ACHN (cell line): ENCODE measurements at regions not wholly inside any gene's neighbourhood (a gene's known extent, or its start where the extent isn't known, plus 50 kb on each side); places are given as distances from the start of the nearest gene placed in this dataset.

ENCODE experiments used
- DNase-seq: peaks from one replicate; pipeline ENCODE4 v3.0.0-alpha.2; 2015
- in situ Hi-C: cut with HindIII; loops from 2 replicates; pipeline ENCODE4 v1.10.0; 2017; ENCODE audit warnings: low sequenced_read_pairs, low pct_ligation_motif_present, low pct_unique_long_range_greater_than_20kb

DNA sequence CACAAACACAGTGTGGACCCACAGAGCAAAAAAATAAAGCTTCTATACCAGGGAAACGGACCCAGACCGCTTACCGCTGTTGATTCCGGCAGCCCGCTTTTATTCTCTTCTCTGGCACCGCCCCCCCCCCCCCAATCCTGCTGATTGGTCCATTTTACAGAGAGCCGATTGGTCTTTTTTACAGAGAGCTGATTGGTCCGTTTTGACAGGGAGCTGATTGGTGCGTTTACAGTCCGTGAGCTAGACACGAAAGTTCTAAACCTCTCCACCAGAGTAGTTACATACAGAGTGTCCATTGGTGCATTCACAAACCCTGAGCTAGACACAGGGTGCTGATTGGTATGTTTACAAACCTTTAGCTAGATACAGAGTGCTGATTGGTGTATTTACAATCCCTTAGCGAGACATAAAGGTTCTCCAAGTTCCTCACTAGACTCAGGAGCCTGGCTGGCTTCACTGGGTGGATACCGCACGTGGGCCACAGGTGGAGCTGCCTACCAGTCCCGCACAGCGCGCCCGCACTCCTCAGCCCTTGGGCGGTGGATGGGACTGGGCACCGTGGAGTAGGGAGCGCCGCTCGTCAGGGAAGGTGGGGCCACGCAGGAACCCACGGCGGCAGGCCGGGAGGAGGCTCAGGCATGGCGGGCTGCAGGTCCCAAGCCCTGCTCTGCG is 92.4 kb downstream of the HAPSTR1 start:
- in situ Hi-C loops = no loop called here
- DNase-seq = no peak

DNA sequence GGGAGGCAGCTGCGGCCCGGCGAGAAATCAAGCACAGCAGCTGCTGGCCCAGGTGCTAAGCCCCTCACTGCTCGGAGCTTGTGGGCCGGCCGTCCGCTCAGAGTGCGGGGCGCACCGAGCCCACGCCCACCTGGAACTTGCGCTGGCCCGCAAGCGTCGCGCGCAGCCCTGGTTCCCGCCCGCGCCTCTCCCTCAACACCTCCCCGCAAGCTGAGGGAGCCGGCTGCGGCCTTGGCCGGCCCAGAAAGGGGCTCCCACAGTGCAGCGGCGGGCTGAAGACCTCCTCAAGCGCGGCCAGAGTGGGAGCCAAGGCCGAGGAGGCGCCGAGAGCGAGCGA is 92.9 kb downstream of the HAPSTR1 start:
- no peak for DNase-seq

GRCh38 chr16:9185381-9185780 is 93.9 kb downstream of the HAPSTR1 start:
- no peak for DNase-seq
- in situ Hi-C loops = no loop called here

More for the DNA sequence above, 92.9 kb downstream of the HAPSTR1 start:
- in situ Hi-C loops = no loop called here

DNA sequence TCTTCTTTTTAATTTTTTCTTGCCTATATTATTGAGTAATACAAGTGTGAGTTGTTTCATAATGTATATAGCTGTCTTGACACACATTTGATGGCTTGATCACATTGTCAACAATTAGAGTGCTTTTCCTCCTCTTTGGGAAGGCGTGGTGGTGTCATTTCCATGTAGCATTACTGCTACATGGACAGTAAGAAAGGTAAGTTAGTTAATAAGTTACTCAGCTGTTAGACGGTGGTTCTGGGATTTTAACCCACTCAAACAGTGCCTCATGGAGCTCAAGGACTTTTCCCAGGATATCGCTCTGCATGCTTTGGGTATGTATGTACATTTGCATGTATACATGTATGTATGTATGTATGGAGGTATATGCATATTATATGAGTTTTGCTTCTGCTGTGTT is 94.6 kb downstream of the HAPSTR1 start:
- in situ Hi-C loops = no loop called here
- DNase-seq = no peak

- in situ Hi-C loops = no loop called here
- no peak for DNase-seq
Measured at GRCh38 chr16:9188721-9189120, 97.3 kb downstream of the HAPSTR1 start.

DNA sequence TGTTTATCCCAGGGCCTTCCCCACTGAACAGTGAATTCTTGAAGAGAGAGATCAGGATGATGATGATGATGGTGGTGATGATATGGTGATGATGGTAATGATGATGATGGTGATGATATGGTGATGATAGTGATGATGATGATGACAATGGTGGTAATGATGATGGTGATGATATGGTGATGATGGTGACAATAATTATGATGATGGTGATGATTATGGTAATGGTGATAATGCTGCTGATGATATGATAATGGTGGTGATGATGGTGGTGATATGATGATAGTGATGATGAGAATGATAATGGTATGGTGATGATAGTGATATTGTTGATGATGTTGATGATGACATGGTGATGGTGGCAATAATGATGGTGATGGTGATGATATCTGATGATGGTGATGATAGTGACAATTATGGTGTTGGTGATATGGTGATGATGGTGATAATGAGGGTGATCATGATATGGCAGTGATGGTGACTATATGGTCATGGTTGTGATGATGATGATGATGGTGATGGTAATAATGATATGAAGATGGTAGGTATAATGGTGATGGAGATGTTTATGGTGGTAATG is 99.9 kb downstream of the HAPSTR1 start:
- no peak for DNase-seq
- in situ Hi-C loops = no loop called here

- in situ Hi-C loops = no loop called here
- DNase-seq = peak; percentile 34
Measured at GRCh38 chr16:9192746-9193145, 101.3 kb downstream of the HAPSTR1 start.

DNA sequence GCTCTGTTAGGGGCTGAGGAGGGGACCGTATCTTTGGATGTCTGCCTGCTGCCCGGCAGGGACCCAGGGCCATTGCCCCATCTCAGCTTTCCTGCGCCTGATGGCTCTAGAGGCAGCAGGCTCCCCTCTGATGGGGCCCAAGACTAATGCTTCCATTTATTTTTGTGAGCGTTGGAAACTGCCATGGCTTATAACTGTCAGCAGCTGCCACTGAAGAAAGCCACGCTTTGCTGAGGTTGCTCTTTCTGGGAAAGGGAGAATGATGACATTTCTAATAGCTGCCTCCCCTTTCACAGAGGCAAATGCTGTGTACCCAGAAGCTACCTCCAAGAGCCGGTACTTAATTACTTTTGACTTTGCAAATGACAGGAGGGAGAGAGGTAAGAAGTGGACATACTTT is 103.8 kb downstream of the HAPSTR1 start:
- DNase-seq = no peak
- in situ Hi-C loops = no loop called here

DNA sequence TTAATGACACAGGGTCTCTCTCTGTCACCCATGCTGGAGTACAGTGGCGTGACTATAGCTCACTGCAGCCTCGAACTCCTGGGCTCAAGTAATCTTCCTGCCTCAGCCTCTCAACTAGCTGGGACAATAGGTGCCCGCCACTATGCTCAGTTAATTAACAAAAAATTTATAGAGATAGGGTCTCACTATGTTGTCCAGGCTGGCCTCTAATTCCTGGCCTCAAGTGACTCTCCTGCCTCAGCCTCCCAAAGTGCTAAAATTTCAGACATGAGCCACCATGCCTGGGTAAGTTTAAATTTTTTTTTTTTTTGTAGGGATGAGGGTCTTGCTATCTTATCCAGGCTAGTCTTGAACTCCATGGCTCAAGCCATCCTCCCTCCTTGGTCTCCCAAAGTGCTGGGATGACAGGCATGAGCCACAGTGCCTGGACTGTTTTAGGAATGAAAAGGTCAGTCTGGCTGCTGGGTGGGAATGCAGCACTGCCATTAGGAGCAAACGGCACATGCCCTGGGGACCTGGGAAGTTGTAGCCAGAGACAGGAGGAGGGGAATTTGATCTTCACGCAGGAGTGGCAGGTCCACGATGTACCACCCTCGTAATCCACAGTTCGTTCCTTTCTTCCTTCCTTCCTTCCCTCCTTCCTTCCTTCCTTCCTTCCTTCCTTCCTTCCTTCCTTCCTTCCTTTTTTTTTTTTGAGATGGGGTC is 106.7 kb downstream of the HAPSTR1 start:
- in situ Hi-C loops = no loop called here

GRCh38 chr16:9199311-9199710 is 107.9 kb downstream of the HAPSTR1 start:
- DNase-seq = no peak
- in situ Hi-C loops = no loop called here

More for the DNA sequence above, 106.7 kb downstream of the HAPSTR1 start:
- DNase-seq = no peak

DNA sequence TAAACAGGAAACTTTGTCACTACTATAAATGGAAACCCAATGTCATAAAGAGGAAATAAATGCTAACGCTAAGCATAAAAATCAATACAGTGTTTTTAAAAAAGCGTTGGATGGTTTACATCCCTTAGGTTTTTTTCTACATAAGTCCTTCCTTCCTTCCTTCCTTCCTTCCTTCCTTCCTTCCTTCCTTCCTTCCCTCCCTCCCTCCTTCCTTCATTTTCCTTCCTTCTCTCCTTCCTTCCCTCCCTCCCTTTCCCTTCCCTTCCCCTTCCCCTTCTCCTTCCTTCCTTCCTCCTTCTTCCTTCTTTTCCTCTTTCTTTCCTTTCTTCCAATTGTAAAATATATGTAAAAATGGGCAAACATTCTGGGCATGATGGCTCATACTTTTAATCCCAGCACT is 108.3 kb downstream of the HAPSTR1 start:
- no peak for DNase-seq
- in situ Hi-C loops = no loop called here

GRCh38 chr16:9203956-9204355 is 112.5 kb downstream of the HAPSTR1 start:
- in situ Hi-C loops = no loop called here
- DNase-seq = no peak

DNA sequence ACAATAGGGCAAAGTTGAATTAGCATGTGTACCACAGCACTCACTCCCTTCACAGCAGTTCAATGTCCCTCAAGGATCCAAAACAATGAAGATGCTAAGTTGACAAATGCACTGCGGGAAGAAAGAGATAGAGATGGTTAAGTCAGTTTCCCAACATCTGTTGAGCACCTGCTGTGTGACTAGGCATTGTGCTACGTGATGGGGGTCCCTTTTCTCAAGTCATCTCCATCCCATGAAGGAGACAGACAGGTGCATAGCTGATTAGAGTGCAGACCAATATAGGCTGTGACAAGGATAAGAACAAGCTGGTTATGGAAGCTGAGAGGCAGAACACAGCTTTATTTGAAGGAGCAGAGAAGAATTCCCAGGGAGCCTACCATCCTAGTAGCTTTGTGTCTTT is 114.2 kb downstream of the HAPSTR1 start:
- DNase-seq = no peak
- in situ Hi-C loops = no loop called here

GRCh38 chr16:9206156-9206555 is 114.7 kb downstream of the HAPSTR1 start:
- in situ Hi-C loops = no loop called here
- no peak for DNase-seq

DNA sequence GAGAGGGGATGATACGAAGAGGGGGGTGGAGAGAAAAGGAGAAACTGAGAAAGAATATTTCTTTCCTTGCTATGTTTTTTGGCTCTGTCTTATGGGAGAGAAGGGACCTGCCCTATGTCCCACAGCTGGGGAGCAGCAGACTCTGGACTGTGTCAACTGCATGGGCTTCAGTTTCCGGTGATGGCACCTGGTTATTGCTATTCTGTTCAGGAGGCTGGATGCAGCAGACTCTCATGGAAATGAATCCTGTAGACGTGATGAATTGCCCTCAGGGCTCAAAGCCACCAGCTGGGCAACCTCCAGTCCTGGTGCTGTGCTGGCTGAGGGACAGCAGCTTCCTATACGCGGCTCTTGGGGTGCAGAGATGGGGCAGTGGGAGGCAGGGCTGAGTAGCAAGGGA is 121.2 kb downstream of the HAPSTR1 start:
- in situ Hi-C loops = no loop called here
- DNase-seq = no peak

GRCh38 chr16:9219813-9220212 is 128.4 kb downstream of the HAPSTR1 start:
- in situ Hi-C loops = no loop called here
- DNase-seq = no peak

GRCh38 chr16:9225527-9226316 is 134.3 kb downstream of the HAPSTR1 start:
- DNase-seq = peak; percentile 47

GRCh38 chr16:9226924-9227323 is 135.5 kb downstream of the HAPSTR1 start:
- DNase-seq = no peak
- in situ Hi-C loops = no loop called here

More at GRCh38 chr16:9225527-9226316, 134.3 kb downstream of the HAPSTR1 start:
- in situ Hi-C loops = no loop called here

DNA sequence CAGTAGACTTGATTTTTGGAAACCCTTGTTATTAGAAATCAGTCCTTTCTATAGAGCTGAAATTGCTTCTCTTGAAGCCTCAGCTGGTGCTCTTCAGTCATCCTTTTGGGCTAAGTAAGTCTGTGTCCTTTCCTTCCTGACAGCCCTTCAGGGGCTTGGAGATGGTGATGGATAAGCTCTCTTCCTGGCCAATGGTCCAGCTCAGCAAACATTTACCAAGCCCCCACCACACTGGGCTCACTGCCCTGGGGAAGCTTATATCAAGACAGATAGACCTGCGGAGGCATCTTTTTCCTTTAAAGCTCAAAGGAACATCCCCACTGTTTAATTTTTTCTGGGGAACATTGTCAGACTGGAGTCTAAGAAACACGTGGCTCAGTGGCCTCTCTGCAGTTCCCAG is 139.6 kb downstream of the HAPSTR1 start:
- in situ Hi-C loops = no loop called here
- no peak for DNase-seq
